C4-2B (cell line): ENCODE measurements at regions not wholly inside any gene's neighbourhood (a gene's known extent, or its start where the extent isn't known, plus 50 kb on each side); places are given as distances from the start of the nearest gene placed in this dataset.

Experiments used
- H3K27ac ChIP-seq: fragments of 450-650 bp; 2 replicates; pipeline ENCODE4 v1.5.1; 2017
- ZFX ChIP-seq: fragments of 450-650 bp; IDR thresholded peaks from 2 replicates; pipeline ENCODE4 v1.6.1; 2017
- TF ChIP-seq, protein P1 (sequence below): fragments of 450-650 bp; conservative IDR thresholded peaks from 2 replicates; pipeline ENCODE4 v1.5.1; 2017; ENCODE audit warnings: mild to moderate bottlenecking

DNA sequence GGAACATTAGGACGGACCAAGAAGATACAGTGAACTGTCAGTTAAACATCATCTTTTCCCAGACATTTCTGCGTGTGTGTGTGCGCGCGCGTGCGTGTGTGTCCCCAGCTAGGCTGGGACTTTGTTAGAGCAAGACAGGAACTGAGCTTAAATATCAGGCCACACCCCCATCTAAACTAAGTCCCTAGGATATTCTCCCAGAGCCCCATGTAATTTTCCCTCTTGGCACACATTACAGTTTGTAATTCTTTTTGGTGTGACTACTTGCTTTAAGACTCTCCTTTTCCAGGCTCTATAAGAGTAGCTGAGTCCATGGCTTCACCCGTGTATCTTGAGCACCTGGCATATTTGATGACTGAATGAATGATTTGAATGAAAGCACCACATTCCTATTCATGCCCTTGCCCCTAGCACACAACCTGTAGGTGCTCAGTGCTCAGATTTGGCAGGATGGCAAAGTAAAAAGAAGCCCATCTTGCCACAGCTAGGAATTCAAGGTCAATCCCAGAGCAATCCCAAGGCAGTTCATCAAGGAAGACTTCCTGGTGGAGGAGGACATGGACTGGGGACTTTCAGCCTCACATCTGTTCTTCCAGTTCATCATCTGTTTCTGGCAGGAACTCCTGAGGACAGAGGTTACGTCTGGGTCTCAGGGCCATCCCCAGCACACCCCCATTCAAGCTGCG, 69.2 kb downstream of the MRPL14 start:
- no peak overlapping the region for H3K27ac ChIP-seq

DNA sequence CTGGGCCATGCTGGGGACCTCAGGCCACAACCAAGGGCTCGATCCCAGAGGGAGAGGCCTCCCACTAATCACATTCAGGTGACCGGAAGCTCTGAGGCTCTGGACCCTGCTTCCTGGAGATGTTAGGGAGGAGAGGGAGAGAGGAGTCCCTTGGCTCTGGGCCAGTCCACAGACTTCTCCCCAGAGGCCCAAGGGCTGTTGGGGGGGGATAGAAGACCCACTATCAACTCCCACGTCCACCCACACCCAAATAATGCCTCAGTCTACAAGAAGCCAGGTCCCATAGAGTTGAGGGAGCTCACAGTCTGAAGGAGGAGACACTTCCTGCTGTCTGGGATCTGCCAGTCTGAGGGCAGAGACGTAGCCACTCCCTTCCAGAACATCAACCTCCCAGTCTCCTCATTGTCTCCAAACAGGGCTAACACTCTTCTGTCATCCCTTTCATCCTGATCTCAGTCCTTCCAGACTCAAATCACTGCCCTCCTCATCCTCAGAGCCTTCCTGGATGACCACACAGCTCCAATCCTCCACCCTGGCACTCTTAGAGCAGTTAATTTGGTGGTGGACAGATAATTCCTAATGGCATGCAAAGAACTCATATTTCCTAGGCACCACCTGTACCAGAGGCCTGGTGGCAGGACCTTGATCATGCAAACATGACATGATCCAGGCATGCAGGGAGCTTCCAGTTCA, 69.9 kb downstream of the MRPL14 start:
- H3K27ac ChIP-seq: no peak overlapping the region
- TF ChIP-seq, protein P1, sequence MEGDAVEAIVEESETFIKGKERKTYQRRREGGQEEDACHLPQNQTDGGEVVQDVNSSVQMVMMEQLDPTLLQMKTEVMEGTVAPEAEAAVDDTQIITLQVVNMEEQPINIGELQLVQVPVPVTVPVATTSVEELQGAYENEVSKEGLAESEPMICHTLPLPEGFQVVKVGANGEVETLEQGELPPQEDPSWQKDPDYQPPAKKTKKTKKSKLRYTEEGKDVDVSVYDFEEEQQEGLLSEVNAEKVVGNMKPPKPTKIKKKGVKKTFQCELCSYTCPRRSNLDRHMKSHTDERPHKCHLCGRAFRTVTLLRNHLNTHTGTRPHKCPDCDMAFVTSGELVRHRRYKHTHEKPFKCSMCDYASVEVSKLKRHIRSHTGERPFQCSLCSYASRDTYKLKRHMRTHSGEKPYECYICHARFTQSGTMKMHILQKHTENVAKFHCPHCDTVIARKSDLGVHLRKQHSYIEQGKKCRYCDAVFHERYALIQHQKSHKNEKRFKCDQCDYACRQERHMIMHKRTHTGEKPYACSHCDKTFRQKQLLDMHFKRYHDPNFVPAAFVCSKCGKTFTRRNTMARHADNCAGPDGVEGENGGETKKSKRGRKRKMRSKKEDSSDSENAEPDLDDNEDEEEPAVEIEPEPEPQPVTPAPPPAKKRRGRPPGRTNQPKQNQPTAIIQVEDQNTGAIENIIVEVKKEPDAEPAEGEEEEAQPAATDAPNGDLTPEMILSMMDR: no peak
- no peak for TF ChIP-seq ZFX

More for the DNA sequence above, 69.2 kb downstream of the MRPL14 start:
- no peak for TF ChIP-seq ZFX
- TF ChIP-seq, protein P1: no peak

DNA sequence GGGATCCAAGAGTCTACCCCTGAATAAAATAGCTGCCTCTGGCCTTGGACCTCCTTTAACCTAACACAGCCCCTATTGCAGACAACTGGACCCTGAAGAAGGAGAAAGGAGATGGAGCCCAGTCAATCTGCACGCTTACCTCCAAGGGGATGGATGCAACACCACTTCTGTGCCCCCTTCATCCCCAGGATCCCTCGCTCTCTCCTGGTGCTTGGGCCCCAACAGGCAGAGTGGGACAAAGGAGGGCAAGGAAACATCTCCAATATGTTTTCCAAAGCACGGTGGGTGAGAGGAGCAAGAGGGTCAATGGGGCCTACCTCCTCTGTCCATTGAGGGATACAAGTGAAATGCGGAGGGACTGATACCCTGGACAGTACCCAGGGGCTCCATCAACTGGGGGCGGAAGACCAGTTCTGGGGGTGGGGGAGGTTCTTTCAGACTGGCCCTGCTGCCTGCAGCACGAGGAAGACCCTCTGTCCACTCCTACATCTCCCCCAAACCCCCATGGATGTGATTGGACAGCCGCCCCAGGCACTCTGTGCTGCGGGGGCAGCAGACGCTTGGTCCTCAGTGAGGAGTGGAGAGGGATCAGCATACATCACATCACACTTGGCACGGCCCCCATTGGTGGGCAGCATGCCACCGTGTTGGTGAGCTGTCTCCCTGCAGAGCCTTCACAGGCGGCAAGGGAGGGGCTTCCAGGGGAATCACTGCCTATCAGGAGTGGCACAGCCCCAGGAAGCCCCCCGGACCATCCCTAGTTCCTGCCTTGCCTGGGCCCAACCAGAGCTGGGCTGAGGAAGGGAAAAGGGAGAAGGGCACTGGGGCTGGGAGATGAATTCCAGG, 70.6 kb downstream of the MRPL14 start:
- TF ChIP-seq, protein P1: no peak
- TF ChIP-seq ZFX: no peak
- no peak overlapping the region for H3K27ac ChIP-seq

DNA sequence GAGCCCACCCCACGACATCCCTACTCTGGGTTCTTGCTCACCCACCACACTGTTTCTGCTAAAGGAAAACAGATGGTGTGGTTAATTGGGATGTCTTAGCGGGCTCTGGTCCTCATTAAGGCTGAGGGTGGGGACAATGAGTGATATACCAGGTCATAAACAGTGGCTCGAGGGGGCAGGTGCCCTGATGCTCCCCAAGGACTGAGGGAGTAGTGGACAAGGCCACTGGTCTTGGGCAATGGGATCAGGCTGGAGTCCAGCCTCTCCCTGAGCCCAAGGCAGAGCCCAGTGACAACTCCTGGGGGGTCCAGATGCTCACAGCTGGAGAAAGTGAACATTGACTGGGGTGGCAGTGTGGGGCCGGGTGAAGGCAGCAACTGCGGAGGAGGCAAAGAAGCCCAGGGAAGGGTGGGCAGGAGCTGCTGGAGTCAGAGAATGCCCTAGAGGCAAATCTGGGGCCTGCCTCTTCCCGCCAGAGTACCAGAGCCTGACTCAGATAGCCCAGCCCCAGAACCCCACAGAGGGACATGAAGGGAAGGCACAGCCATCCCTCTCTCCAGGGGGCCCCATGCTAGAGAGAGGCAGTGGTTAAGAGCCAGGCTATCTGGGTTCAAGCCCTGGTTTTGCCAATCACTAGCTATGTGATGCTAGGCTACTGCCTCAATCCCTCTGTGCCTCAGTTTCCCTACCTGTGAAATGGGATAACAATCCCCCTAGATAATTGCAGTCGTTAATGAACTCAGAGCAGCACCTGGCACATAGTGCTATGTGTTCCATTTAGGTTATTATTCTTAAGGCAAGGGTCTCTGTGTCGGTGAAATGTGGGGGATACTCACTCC, 72.3 kb downstream of the MRPL14 start:
- TF ChIP-seq, protein P1: no peak
- no peak for TF ChIP-seq ZFX
- H3K27ac ChIP-seq: no peak overlapping the region

DNA sequence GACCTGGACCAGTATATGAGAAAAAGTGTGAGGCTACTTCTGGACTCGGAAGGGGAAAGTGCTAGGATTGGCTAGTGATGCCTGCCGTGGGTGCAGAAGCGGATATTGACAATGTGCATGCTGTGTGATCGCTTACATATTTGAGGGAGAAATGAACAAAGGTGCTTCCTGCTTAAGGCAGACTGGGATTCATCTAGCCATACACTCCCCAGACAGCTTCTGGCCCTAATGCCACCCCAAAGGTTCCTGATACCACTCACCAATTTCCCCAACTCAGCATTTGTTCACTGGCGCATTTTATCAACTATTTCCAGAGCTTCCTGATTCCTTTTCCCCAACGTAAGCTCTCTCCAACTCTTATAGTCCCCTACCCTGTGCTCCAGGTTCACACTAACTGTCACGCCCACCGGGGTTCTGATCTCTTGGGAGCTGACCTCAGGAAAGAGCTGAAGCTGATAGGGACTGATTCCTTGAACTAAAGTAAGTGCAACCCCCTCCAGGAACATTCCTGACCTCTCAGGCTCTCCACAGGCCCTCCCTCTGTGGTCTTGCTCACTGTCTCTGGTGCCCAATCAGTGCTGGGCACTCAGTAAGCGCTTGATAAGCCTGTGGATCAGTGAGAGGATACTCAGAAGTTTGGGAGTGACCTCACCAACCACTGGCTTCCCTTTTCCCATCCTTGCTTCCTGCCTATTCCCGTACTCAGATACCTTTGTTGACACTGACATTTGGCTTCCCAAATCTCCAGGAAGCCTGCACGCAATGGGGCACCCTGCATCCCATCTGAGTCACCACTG, 73.3 kb downstream of the MRPL14 start:
- H3K27ac ChIP-seq: no peak overlapping the region
- no peak for TF ChIP-seq ZFX
- TF ChIP-seq, protein P1: no peak

DNA sequence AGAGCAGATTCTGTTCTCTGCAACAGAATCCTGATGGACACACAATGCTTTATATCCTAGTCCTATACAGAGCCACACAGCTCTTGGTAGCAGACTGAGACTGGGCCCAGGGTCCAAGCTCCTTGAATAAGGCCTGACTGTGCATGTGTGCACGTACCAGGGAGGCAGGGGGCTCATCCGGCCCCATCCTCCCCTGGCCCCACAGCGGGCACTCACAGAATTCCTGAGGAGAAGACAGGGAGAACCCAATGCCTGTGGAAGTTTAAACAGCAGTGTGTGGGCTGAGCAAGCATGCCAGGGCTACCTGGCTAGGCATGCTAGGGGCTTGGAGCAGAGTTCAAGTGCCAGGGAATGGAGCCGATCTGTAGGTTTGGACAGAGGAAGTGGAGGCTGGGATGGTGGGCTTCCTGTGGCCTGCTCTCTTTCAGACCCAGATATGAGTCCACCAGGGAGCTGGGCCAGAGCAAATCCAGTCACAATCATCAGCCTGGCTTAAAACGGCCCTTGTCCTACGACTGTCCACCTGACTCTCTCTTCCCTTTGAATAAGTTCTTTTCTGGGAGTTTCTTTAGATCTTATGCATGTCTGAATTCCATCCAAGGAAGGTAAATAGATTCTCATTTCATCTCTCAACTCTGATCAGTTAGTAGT, 74.0 kb downstream of the MRPL14 start:
- H3K27ac ChIP-seq: no peak overlapping the region
- TF ChIP-seq, protein P1: no peak
- TF ChIP-seq ZFX: no peak
